ENCODE measurements at regions not wholly inside any gene's neighbourhood (a gene's known extent, or its start where the extent isn't known, plus 50 kb on each side); places are given as distances from the start of the nearest gene placed in this dataset.
"Not testable (repeated sequence)": the region's sequence is repeated elsewhere in the genome, so short reads cannot be mapped to it uniquely, and the experiment has no call there.

DNA sequence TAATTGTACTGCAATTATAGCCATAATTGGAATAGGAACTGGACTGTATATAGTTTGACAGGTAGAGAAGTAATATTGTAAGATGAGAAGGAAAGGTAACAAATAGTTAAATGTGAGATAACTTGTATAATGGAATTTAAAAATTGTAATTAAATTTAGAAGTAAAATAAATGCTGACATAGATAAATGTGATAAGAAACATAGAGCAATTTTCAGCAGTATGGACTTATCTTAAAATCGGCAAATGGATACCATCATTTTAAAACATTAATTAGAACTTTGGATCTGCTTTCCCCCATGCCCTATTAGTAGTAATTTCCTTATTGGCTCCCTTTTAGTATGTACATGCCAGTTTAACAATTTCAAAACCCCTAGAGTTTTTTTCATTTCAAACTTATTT is 274.8 kb upstream of the ZNG1F start:
- H4K20me1 ChIP-seq (ENCODE audit: insufficient read depth); H3K79me2 ChIP-seq (ENCODE audit: insufficient read depth); H3F3A ChIP-seq (ENCODE audit: insufficient read depth); H3K27ac ChIP-seq; DNase-seq; H3K9me2 ChIP-seq (ENCODE audit: insufficient read depth); H3K9me3 ChIP-seq (ENCODE audit: low read depth); H3K4me2 ChIP-seq (ENCODE audit: unreplicated experiment); H3K36me3 ChIP-seq (ENCODE audit: low read depth); H3K27me3 ChIP-seq (replicated peaks; ENCODE audit: insufficient read depth); H3K4me3 ChIP-seq; H2AFZ ChIP-seq; H3K9ac ChIP-seq; H3K4me1 ChIP-seq (ENCODE audit: insufficient read depth); in situ Hi-C loops (cut with MboI): not testable (repeated sequence)
- 54 to 71% methylated on average over 1 of the region's 1 CpG for WGBS, 2 experiments (ENCODE audit: low coverage in 1 of 2, low lambda C conversion rate in 2 of 2, missing lambda C conversion rate in 2 of 2)

DNA sequence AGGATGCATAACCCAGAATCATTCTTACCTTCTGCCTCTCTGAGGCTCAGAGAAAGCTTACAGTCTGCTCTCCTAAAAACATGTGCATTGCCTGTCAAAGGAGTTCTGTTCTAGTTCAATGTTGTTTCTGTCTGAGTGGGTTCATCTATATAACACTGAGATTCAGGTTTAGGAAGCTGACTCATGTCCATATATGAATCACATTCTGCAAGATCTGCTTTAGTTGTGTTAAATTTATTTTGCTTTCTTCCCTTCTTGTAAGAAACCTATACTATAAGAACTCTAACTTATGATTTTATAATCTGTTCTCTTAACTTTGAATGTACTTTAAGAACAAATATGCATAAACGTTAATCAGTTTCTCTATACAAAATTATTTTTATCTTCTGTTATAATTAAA is 269.3 kb upstream of the ZNG1F start:
- H3K9me2 ChIP-seq (ENCODE audit: insufficient read depth); H3K79me2 ChIP-seq (ENCODE audit: insufficient read depth); H3F3A ChIP-seq (ENCODE audit: insufficient read depth); H3K27me3 ChIP-seq (replicated peaks; ENCODE audit: insufficient read depth); H3K4me1 ChIP-seq (ENCODE audit: insufficient read depth); H4K20me1 ChIP-seq (ENCODE audit: insufficient read depth); H3K9ac ChIP-seq; H3K9me3 ChIP-seq (ENCODE audit: low read depth); H3K27ac ChIP-seq; H2AFZ ChIP-seq; H3K4me3 ChIP-seq; H3K4me2 ChIP-seq (ENCODE audit: unreplicated experiment); in situ Hi-C loops (cut with MboI); H3K36me3 ChIP-seq (ENCODE audit: low read depth): not testable (repeated sequence)
- peak; percentile 19 for DNase-seq
- WGBS, 2 experiments (ENCODE audit: low coverage in 1 of 2, low lambda C conversion rate in 2 of 2, missing lambda C conversion rate in 2 of 2), result 25 to 30% methylated on average over 1 of the region's 1 CpG
